ENCODE measurements at regions not wholly inside any gene's neighbourhood (a gene's known extent, or its start where the extent isn't known, plus 50 kb on each side); places are given as distances from the start of the nearest gene placed in this dataset.

DNA sequence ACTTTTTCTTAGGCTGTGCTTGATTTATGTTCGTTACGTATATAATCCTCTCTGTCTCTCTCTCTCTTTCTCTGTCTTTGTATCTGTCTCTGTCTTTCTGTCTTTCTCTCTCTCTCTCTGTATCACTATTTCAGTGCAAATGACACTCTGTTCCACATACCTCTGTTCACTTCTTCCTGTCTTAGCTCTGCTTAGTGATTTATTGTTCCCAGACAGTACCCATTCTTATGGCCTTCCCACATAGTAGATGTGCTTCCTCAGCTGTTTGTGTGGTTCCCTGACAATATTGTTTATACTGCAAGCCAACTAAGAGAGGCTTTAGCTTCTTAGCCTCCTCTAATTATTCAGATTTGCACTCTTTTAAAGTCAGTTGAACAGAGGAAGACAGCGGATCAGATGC lies 1244.2 kb downstream of the DIAPH3 start:
- Histone ChIP-seq H2AFZ (ENCODE audit: control insufficient read depth, low read depth, low read length) (no peak overlapping the region), H3K27ac (ENCODE audit: control insufficient read depth, insufficient read depth) (no peak overlapping the region), H3K4me3 (no peak overlapping the region), H3K9ac (ENCODE audit: control insufficient read depth, insufficient read depth, low read length) (no peak overlapping the region), H3K4me1 (ENCODE audit: control insufficient read depth, insufficient read depth, low read length) (no peaks in the 10 kb centered on the region), H3K4me2 (ENCODE audit: control insufficient read depth, insufficient read depth) (no peak overlapping the region), H3K27me3 (replicated peaks in 1 of 2; ENCODE audit: control insufficient read depth in 2 of 2, insufficient read depth in 2 of 2, low read length in 1 of 2) (no peaks in the 10 kb centered on the region), H3K79me2 (ENCODE audit: control insufficient read depth, insufficient read depth, low read length) (no peaks in the 10 kb centered on the region), H3K9me3 (replicated peaks; ENCODE audit: control insufficient read depth, insufficient read depth, low read length) (no peaks in the 10 kb centered on the region), H4K20me1 (ENCODE audit: control insufficient read depth, insufficient read depth) (no peaks in the 10 kb centered on the region), H3K36me3 (ENCODE audit: control insufficient read depth in 2 of 2, insufficient read depth in 2 of 2, low read length in 1 of 2) (no peaks in the 10 kb centered on the region)
- RAD21 ChIA-PET (ENCODE audit: unreplicated experiment) = no interaction called here
- BruUV-seq (replicated peaks) = no TSS peak
- TF ChIP-seq JUND (IDR thresholded peaks at IDR 0.05; ENCODE audit: low read depth, low read length) (no peak), RCOR1 (conservative IDR thresholded peaks at IDR 0.05; ENCODE audit: low read depth, low read length) (no peak), SRF (IDR thresholded peaks at IDR 0.05; ENCODE audit: low read depth in 2 of 2, low read length in 2 of 2) (no peak), IKZF2 (IDR thresholded peaks at IDR 0.05) (no peak), RELA (IDR thresholded peaks at IDR 0.05; ENCODE audit: borderline replicate concordance, partially characterized antibody) (no peak), IKZF1 (conservative IDR thresholded peaks at IDR 0.05) (no peak), RFX5 (IDR thresholded peaks at IDR 0.05; ENCODE audit: low read depth, low read length) (no peak), PAX5 (IDR thresholded peaks at IDR 0.05; ENCODE audit: borderline replicate concordance, low read depth, low read length) (no peak), TAF1 (IDR thresholded peaks at IDR 0.05; ENCODE audit: borderline replicate concordance, low read depth, low read length) (no peak), FOXK2 (IDR thresholded peaks at IDR 0.05) (no peak), SIN3A (IDR thresholded peaks at IDR 0.05; ENCODE audit: low read depth, low read length) (no peak)
- TF ChIP-seq, protein P1, sequence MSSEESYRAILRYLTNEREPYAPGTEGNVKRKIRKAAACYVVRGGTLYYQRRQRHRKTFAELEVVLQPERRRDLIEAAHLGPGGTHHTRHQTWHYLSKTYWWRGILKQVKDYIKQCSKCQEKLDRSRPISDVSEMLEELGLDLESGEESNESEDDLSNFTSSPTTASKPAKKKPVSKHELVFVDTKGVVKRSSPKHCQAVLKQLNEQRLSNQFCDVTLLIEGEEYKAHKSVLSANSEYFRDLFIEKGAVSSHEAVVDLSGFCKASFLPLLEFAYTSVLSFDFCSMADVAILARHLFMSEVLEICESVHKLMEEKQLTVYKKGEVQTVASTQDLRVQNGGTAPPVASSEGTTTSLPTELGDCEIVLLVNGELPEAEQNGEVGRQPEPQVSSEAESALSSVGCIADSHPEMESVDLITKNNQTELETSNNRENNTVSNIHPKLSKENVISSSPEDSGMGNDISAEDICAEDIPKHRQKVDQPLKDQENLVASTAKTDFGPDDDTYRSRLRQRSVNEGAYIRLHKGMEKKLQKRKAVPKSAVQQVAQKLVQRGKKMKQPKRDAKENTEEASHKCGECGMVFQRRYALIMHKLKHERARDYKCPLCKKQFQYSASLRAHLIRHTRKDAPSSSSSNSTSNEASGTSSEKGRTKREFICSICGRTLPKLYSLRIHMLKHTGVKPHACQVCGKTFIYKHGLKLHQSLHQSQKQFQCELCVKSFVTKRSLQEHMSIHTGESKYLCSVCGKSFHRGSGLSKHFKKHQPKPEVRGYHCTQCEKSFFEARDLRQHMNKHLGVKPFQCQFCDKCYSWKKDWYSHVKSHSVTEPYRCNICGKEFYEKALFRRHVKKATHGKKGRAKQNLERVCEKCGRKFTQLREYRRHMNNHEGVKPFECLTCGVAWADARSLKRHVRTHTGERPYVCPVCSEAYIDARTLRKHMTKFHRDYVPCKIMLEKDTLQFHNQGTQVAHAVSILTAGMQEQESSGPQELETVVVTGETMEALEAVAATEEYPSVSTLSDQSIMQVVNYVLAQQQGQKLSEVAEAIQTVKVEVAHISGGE (CRISPR knock-in tag; IDR thresholded peaks at IDR 0.05) = no peak
- no peak for ATAC-seq
- intact Hi-C loops (cut with micrococcal nuclease; ENCODE audit: unreplicated experiment) = no loop called here
- CTCF ChIA-PET = interaction anchor here (1.3 kb wide), 2 partner anchors 11 to 35 kb away, joined by 3 read pairs; no protein-coding TSS in a partner anchor
- in situ Hi-C loops (cut with MboI) = no loop called here
- no peak for FAIRE-seq
- no peak for DNase-seq (ENCODE audit: low read depth, low spot score)
- 70% methylated on average over 3 of the region's 3 CpGs for WGBS (ENCODE audit: insufficient coverage, insufficient replicate concordance, low lambda C conversion rate, missing lambda C conversion rate)
- SMC1A ChIA-PET (ENCODE audit: uncharacterized antibody, unreplicated experiment) = interaction anchor here (0.7 to 2.6 kb wide), 3 partner anchors 9 to 128 kb away, joined by 3 to 8 read pairs (median 4); no protein-coding TSS in a partner anchor
- POLR2A ChIA-PET = no interaction called here
